OCI-LY7 (cell line): ENCODE measurements at regions not wholly inside any gene's neighbourhood (a gene's known extent, or its start where the extent isn't known, plus 50 kb on each side); places are given as distances from the start of the nearest gene placed in this dataset.

ENCODE experiments used
- EZH2phosphoT487 ChIP-seq: fragments of 200-600 bp; sonication (generic); IDR thresholded peaks from 2 replicates; pipeline ENCODE4 v1.6.1; 2018; ENCODE audit warnings: low read depth, borderline replicate concordance, mild to moderate bottlenecking, mixed run types, antibody characterized with exemption, low read length, moderate library complexity, mixed read lengths
- TF ChIP-seq, protein P1 (sequence below): fragments of 200-600 bp; sonication (generic); conservative IDR thresholded peaks from 2 replicates; pipeline ENCODE4 v1.5.1; 2014; ENCODE audit warnings: mild to moderate bottlenecking, antibody characterized with exemption, low read length, moderate library complexity, mixed read lengths

DNA sequence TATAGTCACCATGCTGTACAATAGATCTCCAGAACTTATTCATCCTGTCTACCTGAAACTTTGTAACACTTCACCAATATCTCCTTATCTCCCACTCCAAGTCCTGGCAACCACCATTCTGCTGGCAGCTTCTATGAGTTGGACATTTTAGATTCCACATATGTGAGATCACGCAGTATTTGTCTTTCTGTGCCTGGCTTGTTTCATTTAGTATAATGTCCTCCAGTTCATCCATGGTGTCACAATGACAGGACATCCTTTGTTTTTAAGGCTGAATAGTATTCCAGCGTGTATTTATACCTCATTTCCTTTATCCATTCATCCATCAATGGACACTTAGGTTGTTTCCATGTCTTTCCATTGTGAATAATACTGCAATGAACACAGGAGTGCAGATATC, 198.7 kb downstream of the QDPR start:
- TF ChIP-seq, protein P1, sequence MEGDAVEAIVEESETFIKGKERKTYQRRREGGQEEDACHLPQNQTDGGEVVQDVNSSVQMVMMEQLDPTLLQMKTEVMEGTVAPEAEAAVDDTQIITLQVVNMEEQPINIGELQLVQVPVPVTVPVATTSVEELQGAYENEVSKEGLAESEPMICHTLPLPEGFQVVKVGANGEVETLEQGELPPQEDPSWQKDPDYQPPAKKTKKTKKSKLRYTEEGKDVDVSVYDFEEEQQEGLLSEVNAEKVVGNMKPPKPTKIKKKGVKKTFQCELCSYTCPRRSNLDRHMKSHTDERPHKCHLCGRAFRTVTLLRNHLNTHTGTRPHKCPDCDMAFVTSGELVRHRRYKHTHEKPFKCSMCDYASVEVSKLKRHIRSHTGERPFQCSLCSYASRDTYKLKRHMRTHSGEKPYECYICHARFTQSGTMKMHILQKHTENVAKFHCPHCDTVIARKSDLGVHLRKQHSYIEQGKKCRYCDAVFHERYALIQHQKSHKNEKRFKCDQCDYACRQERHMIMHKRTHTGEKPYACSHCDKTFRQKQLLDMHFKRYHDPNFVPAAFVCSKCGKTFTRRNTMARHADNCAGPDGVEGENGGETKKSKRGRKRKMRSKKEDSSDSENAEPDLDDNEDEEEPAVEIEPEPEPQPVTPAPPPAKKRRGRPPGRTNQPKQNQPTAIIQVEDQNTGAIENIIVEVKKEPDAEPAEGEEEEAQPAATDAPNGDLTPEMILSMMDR = no peak
- no peak for TF ChIP-seq EZH2phosphoT487
